Fibroblast of skin of back (primary cell): ENCODE measurements at regions not wholly inside any gene's neighbourhood (a gene's known extent, or its start where the extent isn't known, plus 50 kb on each side); places are given as distances from the start of the nearest gene placed in this dataset.

Experiments used
- DNase-seq: peaks from one replicate; pipeline ENCODE4 v3.0.0-alpha.2; 2013

GRCh38 chr5:164540174-164540573 lies 1034.8 kb downstream of the MAT2B start:
- DNase-seq = no peak

GRCh38 chr5:164545507-164545906 lies 1040.1 kb downstream of the MAT2B start:
- DNase-seq = no peak

- no peak for DNase-seq
These were observed 1048.4 kb downstream of the MAT2B start for GRCh38 chr5:164553851-164554250.

GRCh38 chr5:164555809-164556208 lies 1050.4 kb downstream of the MAT2B start:
- no peak for DNase-seq

- DNase-seq = no peak
These were observed 1054.8 kb downstream of the MAT2B start for GRCh38 chr5:164560216-164560615.

GRCh38 chr5:164561933-164562872 lies 1056.8 kb downstream of the MAT2B start:
- peak; percentile 2 for DNase-seq

- no peak for DNase-seq
These were observed 1058.0 kb downstream of the MAT2B start for GRCh38 chr5:164563370-164563769.

- DNase-seq = no peak
These were observed 1068.0 kb downstream of the MAT2B start for GRCh38 chr5:164573397-164573796.

- no peak for DNase-seq
These were observed 1071.8 kb downstream of the MAT2B start for GRCh38 chr5:164577201-164577600.

GRCh38 chr5:164577742-164578141 lies 1072.3 kb downstream of the MAT2B start:
- DNase-seq = no peak

GRCh38 chr5:164578401-164578800 lies 1073.0 kb downstream of the MAT2B start:
- no peak for DNase-seq

- DNase-seq = no peak
These were observed 1073.5 kb downstream of the MAT2B start for GRCh38 chr5:164578911-164579310.

- DNase-seq = no peak
These were observed 1074.7 kb downstream of the MAT2B start for GRCh38 chr5:164580155-164580554.

GRCh38 chr5:164581889-164582288 lies 1076.5 kb downstream of the MAT2B start:
- DNase-seq = no peak

- DNase-seq = no peak
These were observed 1088.6 kb downstream of the MAT2B start for GRCh38 chr5:164593982-164594381.

- peak; percentile 2 for DNase-seq
These were observed 1092.0 kb downstream of the MAT2B start for GRCh38 chr5:164597293-164597900.

GRCh38 chr5:164600274-164600673 lies 1094.9 kb downstream of the MAT2B start:
- peak; percentile 23 for DNase-seq

GRCh38 chr5:164600929-164601535 lies 1095.6 kb downstream of the MAT2B start:
- DNase-seq = no peak

GRCh38 chr5:164608507-164608906 lies 1103.1 kb downstream of the MAT2B start:
- no peak for DNase-seq

GRCh38 chr5:164610374-164610773 lies 1105.0 kb downstream of the MAT2B start:
- DNase-seq = no peak

GRCh38 chr5:164614707-164615106 lies 1109.3 kb downstream of the MAT2B start:
- DNase-seq = no peak

- no peak for DNase-seq
These were observed 1111.9 kb downstream of the MAT2B start for GRCh38 chr5:164617290-164617689.

- no peak for DNase-seq
These were observed 1121.6 kb downstream of the MAT2B start for GRCh38 chr5:164627021-164627420.

GRCh38 chr5:164636456-164636855 lies 1131.0 kb downstream of the MAT2B start:
- no peak for DNase-seq
